H9 (cell line): ENCODE measurements at regions not wholly inside any gene's neighbourhood (a gene's known extent, or its start where the extent isn't known, plus 50 kb on each side); places are given as distances from the start of the nearest gene placed in this dataset.

Experiments used
- DNase-seq: peaks from one replicate; pipeline ENCODE4 v3.0.0-alpha.2; 2017
- H2AFZ ChIP-seq: one replicate; pipeline ENCODE4 v1.6.1; 2013; ENCODE audit warnings: mild to moderate bottlenecking, low read length, control low read depth, moderate library complexity
- H2AK5ac ChIP-seq: 2 replicates; pipeline ENCODE4 v1.6.1; 2013; ENCODE audit warnings: low read length, control low read depth, mixed read lengths; ENCODE audit not compliant: insufficient read length
- H2BK120ac ChIP-seq: one replicate; pipeline ENCODE4 v1.6.1; 2013; ENCODE audit warnings: low read depth, mild to moderate bottlenecking, low read length, control low read depth, inconsistent platforms; ENCODE audit not compliant: poor library complexity, severe bottlenecking
- H2BK12ac ChIP-seq: 2 replicates; pipeline ENCODE4 v1.6.1; 2013; ENCODE audit warnings: low read length, control low read depth, mixed read lengths, low read depth; ENCODE audit not compliant: insufficient read length
- H2BK15ac ChIP-seq: 2 replicates; pipeline ENCODE4 v1.6.1; 2013; ENCODE audit warnings: low read depth, low read length, control low read depth
- H2BK20ac ChIP-seq: one replicate; pipeline ENCODE4 v1.6.1; 2013; ENCODE audit warnings: low read depth, mild to moderate bottlenecking, low read length, control low read depth, inconsistent platforms; ENCODE audit not compliant: poor library complexity, severe bottlenecking
- H2BK5ac ChIP-seq: 2 replicates; pipeline ENCODE4 v1.6.1; 2013; ENCODE audit warnings: low read length, control low read depth, mixed read lengths; ENCODE audit not compliant: insufficient read length
- H3K14ac ChIP-seq: 2 replicates; pipeline ENCODE4 v1.6.1; 2013; ENCODE audit warnings: low read length, control low read depth; ENCODE audit not compliant: insufficient read depth
- H3K18ac ChIP-seq: 2 replicates; pipeline ENCODE4 v1.6.1; 2013; ENCODE audit warnings: low read depth, mild to moderate bottlenecking, mixed read lengths, low read length, control low read depth; ENCODE audit not compliant: insufficient read length
- H3K23ac ChIP-seq: 2 replicates; pipeline ENCODE4 v1.6.1; 2013; ENCODE audit warnings: low read length, control low read depth, mixed read lengths, low read depth; ENCODE audit not compliant: insufficient read length
- H3K23me2 ChIP-seq: 2 replicates; pipeline ENCODE4 v1.6.1; 2013; ENCODE audit warnings: low read depth, mild to moderate bottlenecking, mixed read lengths, low read length, control low read depth; ENCODE audit not compliant: insufficient read length, poor library complexity, severe bottlenecking
- H3K27ac ChIP-seq: 2 replicates; pipeline ENCODE4 v1.5.1; 2013; ENCODE audit warnings: low read length, control low read depth, mixed read lengths, low read depth; ENCODE audit not compliant: insufficient read length
- H3K27me3 ChIP-seq: 2 replicates; pipeline ENCODE4 v1.6.1; 2013; ENCODE audit warnings: low read length, control low read depth, inconsistent platforms; ENCODE audit not compliant: insufficient read depth
- H3K4ac ChIP-seq: 2 replicates; pipeline ENCODE4 v1.6.1; 2013; ENCODE audit warnings: low read depth, mild to moderate bottlenecking, control low read depth, inconsistent platforms, low read length, moderate library complexity
- H3K4me1 ChIP-seq: 2 replicates; pipeline ENCODE4 v1.6.1; 2013; ENCODE audit warnings: low read length, control low read depth, inconsistent platforms; ENCODE audit not compliant: insufficient read depth
- H3K4me2 ChIP-seq: 2 replicates; pipeline ENCODE4 v1.6.1; 2013; ENCODE audit warnings: low read length, control low read depth, mixed read lengths; ENCODE audit not compliant: insufficient read length, insufficient read depth
- H3K56ac ChIP-seq: 2 replicates; pipeline ENCODE4 v1.6.1; 2013; ENCODE audit warnings: low read depth, mild to moderate bottlenecking, mixed read lengths, low read length, control low read depth; ENCODE audit not compliant: insufficient read length
- H3K79me1 ChIP-seq: 2 replicates; pipeline ENCODE4 v1.6.1; 2013; ENCODE audit warnings: low read depth, mild to moderate bottlenecking, moderate library complexity, low read length, control low read depth, inconsistent platforms; ENCODE audit not compliant: insufficient read depth, poor library complexity, severe bottlenecking
- H3K79me2 ChIP-seq: 2 replicates; pipeline ENCODE4 v1.6.1; 2013; ENCODE audit warnings: low read length, control low read depth, inconsistent platforms; ENCODE audit not compliant: insufficient read depth
- H3K9ac ChIP-seq: 2 replicates; pipeline ENCODE4 v1.6.1; 2013; ENCODE audit warnings: low read length, control low read depth, mixed read lengths; ENCODE audit not compliant: insufficient read length; ENCODE audit errors: extremely low read depth
- H3K9me3 ChIP-seq: one replicate; pipeline ENCODE4 v1.6.1; 2013; ENCODE audit warnings: low read depth, low read length, inconsistent platforms; ENCODE audit not compliant: control insufficient read depth
- H3T11ph ChIP-seq: one replicate; pipeline ENCODE4 v1.6.1; 2013; ENCODE audit warnings: mild to moderate bottlenecking, low read length, control low read depth, inconsistent platforms
- H4K20me1 ChIP-seq: one replicate; pipeline ENCODE4 v1.6.1; 2013; ENCODE audit not compliant: control insufficient read depth, insufficient read length, insufficient read depth
- H4K5ac ChIP-seq: 2 replicates; pipeline ENCODE4 v1.6.1; 2013; ENCODE audit warnings: low read depth, mild to moderate bottlenecking, mixed read lengths, low read length, control low read depth; ENCODE audit not compliant: insufficient read length
- H4K8ac ChIP-seq: replicated peaks from 2 replicates; pipeline ENCODE4 v1.6.1; 2013; ENCODE audit warnings: low read length, control low read depth, mixed read lengths, low read depth; ENCODE audit not compliant: insufficient read length
- H4K91ac ChIP-seq: 2 replicates; pipeline ENCODE4 v1.6.1; 2013; ENCODE audit warnings: low read depth, mild to moderate bottlenecking, moderate library complexity, mixed read lengths, low read length, control low read depth; ENCODE audit not compliant: insufficient read length
- H3K27ac Mint-ChIP-seq, 3 experiments: 2 replicates in 2 of 3; 3 replicates in 1 of 3; pipeline ENCODE4 v1.8.0; 2020 to 2021; ENCODE audit warnings: mixed read lengths in 3 of 3, mild to moderate bottlenecking in 1 of 3, moderate library complexity in 1 of 3
- H3K27me3 Mint-ChIP-seq: 2 replicates; pipeline ENCODE4 v1.8.0; 2021; ENCODE audit warnings: low read depth, mild to moderate bottlenecking, moderate library complexity, mixed read lengths
- H3K36me3 Mint-ChIP-seq, 3 experiments: 2 replicates in 2 of 3; 3 replicates in 1 of 3; pipeline ENCODE4 v1.8.0; 2020 to 2021; ENCODE audit warnings: low read depth in 3 of 3, mixed read lengths in 3 of 3; ENCODE audit not compliant: insufficient read depth in 1 of 3
- H3K4me1 Mint-ChIP-seq, 2 experiments: 2 replicates each; pipeline ENCODE4 v1.8.0; 2020; ENCODE audit warnings: mixed read lengths in 2 of 2
- H3K4me3 Mint-ChIP-seq, 2 experiments: 2 replicates in 1 of 2; 3 replicates in 1 of 2; pipeline ENCODE4 v1.8.0; 2020 to 2021; ENCODE audit warnings: mild to moderate bottlenecking in 2 of 2, mixed read lengths in 2 of 2, moderate library complexity in 1 of 2
- H3K9me3 Mint-ChIP-seq, 2 experiments: 2 replicates in 1 of 2; 3 replicates in 1 of 2; pipeline ENCODE4 v1.8.0; 2020; ENCODE audit warnings: mild to moderate bottlenecking in 2 of 2, mixed read lengths in 2 of 2, moderate library complexity in 1 of 2
- CTCF ChIP-seq: fragments of 200-600 bp; sonication (generic); conservative IDR thresholded peaks from 3 replicates; pipeline ENCODE4 v1.8.0; 2021; ENCODE audit warnings: antibody characterized with exemption, mild to moderate bottlenecking
- WGBS: extraction: QIAGEN DNeasy Blood & Tissue Kit; methylation state at CpG from one replicate; pipeline ENCODE4 v1.1.7; 2013; ENCODE audit warnings: missing lambda C conversion rate, low lambda C conversion rate, mixed read lengths; ENCODE audit not compliant: insufficient read length; ENCODE audit errors: extremely low coverage; 5-methylcytosine and 5-hydroxymethylcytosine counted together

GRCh38 chr18:55089610-55090009, 130.3 kb upstream of the CCDC68 start:
- H3K79me2 ChIP-seq, result no peaks in the 10 kb centered on the region
- Mint-ChIP-seq H3K27me3 (no peaks in the 10 kb centered on the region), H3K4me1 (no peaks in the 10 kb centered on the region), H3K36me3 (no peaks in the 10 kb centered on the region), H3K4me3 (no peak overlapping the region), H3K9me3 (no peaks in the 10 kb centered on the region), H3K27ac (no peak overlapping the region; a peak in 1 of 7 replicates)
- no CpG with 5 or more reads among the region's 3 CpGs for WGBS
- H3K23me2 ChIP-seq, result no peaks in the 10 kb centered on the region
- no peaks in the 10 kb centered on the region for H3K4me1 ChIP-seq
- no peak overlapping the region for H4K91ac ChIP-seq
- H3K4me2 ChIP-seq, result no peak overlapping the region
- H2BK12ac ChIP-seq, result no peak overlapping the region
- H4K5ac ChIP-seq, result no peak overlapping the region
- no peak overlapping the region for H3K4ac ChIP-seq
- H4K20me1 ChIP-seq, result no peaks in the 10 kb centered on the region
- no peak overlapping the region for H2BK120ac ChIP-seq
- H3K18ac ChIP-seq, result no peak overlapping the region
- no peak overlapping the region for H3T11ph ChIP-seq
- H2BK5ac ChIP-seq, result no peak overlapping the region
- H3K27ac ChIP-seq, result no peak overlapping the region
- H2BK15ac ChIP-seq, result no peak overlapping the region
- H3K79me1 ChIP-seq, result no peaks in the 10 kb centered on the region
- H3K9me3 ChIP-seq, result no peaks in the 10 kb centered on the region
- no peak for TF ChIP-seq CTCF
- DNase-seq, result no peak
- no peak overlapping the region for H3K56ac ChIP-seq
- H4K8ac ChIP-seq, result no peak overlapping the region
- H2AK5ac ChIP-seq, result no peak overlapping the region
- H2AFZ ChIP-seq, result no peak overlapping the region
- no peaks in the 10 kb centered on the region for H3K27me3 ChIP-seq
- H3K9ac ChIP-seq, result no peak overlapping the region
- H3K14ac ChIP-seq, result no peak overlapping the region
- H3K23ac ChIP-seq, result no peak overlapping the region
- no peak overlapping the region for H2BK20ac ChIP-seq
